GM12864 (cell line): ENCODE measurements at regions not wholly inside any gene's neighbourhood (a gene's known extent, or its start where the extent isn't known, plus 50 kb on each side); places are given as distances from the start of the nearest gene placed in this dataset.

ENCODE experiments used
- DNase-seq: peaks from one replicate; pipeline ENCODE4 v3.0.0-alpha.2; 2011; ENCODE audit warnings: low read depth
- H3K4me3 ChIP-seq: 2 replicates; pipeline ENCODE4 v1.5.1; 2011; ENCODE audit warnings: mild to moderate bottlenecking, low read depth, low read length, control low read depth
- TF ChIP-seq, protein P1 (sequence below): IDR thresholded peaks from 2 replicates; pipeline ENCODE4 v1.5.1; 2011; ENCODE audit warnings: low read depth, mild to moderate bottlenecking, moderate library complexity, low read length, control low read depth, inconsistent platforms; ENCODE audit errors: missing control alignments

DNA sequence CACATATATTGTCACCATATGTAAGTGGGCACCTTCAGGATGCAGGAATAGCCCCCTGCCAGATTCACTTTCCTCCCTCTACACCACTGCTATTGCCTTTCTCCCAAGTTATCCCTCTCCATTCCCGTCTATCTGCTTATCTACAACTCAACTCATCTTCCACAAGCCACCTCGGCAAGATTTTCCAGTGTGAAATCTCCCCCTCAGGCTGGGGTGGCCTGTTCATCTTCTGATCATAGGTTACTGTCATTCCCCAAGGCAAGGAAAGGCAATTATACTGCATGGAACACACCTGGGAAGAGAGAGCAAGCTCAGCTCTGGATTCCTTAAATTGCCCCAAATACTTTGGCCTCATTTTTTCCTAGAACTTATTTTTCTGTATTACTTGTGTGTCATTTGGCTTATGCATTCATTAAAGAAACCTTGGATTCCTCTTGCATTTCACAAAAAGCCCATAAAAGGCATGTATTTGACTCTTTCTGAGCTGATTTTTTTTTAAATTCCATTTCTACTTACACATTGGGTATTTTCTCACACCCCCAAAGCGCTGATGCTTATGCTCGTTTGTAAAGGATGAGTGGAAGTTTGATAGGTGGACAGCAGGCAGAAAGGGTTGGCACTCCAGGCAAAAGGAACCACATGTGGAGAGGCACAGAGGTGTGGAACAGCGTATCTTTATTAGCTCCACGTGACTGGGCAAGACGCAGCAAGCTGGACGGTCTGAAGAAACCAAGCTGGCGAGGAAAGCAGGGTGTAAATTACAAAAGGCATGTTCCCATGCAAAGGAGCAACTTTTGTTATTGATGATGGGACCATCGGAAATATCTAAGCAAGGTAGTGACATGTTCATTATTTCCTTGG, 169.7 kb upstream of the RAB4A start:
- no peak for DNase-seq
- H3K4me3 ChIP-seq, result no peak overlapping the region
- TF ChIP-seq, protein P1, sequence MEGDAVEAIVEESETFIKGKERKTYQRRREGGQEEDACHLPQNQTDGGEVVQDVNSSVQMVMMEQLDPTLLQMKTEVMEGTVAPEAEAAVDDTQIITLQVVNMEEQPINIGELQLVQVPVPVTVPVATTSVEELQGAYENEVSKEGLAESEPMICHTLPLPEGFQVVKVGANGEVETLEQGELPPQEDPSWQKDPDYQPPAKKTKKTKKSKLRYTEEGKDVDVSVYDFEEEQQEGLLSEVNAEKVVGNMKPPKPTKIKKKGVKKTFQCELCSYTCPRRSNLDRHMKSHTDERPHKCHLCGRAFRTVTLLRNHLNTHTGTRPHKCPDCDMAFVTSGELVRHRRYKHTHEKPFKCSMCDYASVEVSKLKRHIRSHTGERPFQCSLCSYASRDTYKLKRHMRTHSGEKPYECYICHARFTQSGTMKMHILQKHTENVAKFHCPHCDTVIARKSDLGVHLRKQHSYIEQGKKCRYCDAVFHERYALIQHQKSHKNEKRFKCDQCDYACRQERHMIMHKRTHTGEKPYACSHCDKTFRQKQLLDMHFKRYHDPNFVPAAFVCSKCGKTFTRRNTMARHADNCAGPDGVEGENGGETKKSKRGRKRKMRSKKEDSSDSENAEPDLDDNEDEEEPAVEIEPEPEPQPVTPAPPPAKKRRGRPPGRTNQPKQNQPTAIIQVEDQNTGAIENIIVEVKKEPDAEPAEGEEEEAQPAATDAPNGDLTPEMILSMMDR, result no peak

DNA sequence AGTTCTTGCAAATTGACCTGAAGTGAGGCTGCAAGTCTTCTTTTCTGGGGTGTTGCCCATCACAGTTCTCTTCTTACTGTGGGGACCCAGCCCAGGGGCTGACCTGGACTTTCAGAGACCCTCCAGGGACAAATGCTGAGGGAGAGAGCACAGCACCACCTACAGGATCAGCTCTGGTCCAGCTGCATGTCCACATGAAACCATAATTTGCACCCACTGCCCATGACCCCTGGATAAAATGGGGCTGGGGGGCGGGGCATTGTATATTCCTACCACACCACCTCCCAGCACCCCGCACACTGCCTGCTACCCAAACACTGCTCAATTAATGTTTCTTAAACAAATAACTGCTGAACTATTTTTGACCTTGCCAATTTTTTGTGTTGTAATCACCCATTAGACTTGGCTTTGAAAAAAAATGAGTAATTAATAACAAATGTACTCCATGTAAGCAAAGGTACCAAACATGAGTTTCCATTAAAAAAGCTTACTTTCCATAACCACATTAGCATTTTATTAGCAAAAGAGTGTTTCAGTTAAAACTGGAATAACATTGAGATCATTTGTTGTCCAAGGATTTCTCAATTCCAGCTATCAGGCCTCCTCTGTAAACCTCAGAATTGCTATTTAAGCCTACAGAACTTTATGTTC, 168.0 kb upstream of the RAB4A start:
- TF ChIP-seq, protein P1, result no peak
- DNase-seq, result no peak
- H3K4me3 ChIP-seq, result no peak overlapping the region

DNA sequence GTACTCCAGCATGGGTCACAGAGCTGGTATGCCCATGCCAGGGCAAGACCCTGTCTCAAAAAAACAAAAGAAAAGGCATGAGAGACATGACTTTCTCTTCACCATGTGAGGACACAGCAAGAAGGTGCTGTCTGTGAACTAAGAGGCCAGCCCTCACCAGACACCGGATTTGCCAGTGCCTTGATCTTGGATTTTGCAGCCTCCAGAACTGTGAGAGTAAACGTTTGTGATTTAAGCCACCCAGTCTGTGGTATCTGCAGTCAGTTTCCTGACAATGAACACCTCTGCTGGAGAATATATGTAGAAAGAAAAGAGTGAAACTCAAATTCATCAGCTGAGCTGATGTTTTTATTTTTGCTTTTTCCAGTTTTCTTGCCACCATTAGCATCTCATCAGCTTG, 166.3 kb upstream of the RAB4A start:
- no peak for DNase-seq
- H3K4me3 ChIP-seq, result no peak overlapping the region
- TF ChIP-seq, protein P1, result no peak

DNA sequence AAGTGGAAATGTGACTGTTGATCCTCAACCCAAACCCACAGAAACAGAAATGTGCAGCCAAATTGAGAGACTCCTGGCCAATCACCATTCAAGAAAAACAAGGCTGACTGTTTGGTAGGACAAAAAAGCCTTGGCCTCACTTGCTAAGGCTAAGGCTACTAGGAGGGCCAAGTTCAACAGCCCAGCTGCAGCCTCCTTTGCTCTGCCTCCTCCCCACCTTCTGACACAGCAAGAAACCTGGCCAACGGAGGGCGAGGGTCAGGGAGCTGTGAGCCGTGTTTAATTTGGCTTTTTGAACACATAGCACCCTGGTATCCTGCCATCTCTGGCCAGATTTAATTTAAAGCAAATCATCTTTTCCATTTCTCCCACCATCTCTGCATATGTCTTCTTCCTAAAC, 165.8 kb upstream of the RAB4A start:
- TF ChIP-seq, protein P1, result no peak
- H3K4me3 ChIP-seq, result no peak overlapping the region
- no peak for DNase-seq

DNA sequence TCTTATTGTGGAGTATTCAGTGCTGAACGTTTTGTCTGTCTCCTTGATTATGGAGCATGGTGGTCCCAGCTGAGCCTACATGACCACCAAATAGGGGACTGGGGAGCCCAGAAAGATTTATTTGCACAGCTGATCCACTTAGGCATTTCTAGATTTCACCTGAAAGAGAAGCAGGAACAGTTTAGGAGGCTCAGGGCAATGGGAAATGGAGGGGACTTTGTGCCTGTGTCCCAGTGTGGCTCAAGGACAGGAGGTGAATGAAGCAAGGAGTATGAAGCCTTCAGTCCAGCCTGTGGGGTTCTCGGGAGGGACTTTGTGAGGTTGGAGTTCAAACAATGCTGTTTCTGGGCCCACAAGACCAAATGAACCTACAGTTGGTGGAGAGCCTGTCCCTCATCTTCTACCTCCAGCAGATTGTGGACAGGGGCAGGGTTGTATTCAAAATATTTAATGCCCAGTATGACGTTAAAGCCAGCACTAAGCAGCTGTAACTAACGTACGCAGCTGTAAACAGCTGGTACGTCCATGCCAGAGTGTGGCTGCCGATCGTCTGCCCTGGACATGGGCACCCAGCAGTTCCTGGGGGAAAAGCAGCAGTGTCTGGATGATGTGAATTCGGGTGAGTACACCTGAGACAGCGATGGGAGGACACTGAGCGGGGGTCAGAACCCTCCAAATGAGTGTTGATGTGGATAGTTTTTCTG, 164.9 kb upstream of the RAB4A start:
- DNase-seq, result no peak
- H3K4me3 ChIP-seq, result no peak overlapping the region
- TF ChIP-seq, protein P1, result no peak

DNA sequence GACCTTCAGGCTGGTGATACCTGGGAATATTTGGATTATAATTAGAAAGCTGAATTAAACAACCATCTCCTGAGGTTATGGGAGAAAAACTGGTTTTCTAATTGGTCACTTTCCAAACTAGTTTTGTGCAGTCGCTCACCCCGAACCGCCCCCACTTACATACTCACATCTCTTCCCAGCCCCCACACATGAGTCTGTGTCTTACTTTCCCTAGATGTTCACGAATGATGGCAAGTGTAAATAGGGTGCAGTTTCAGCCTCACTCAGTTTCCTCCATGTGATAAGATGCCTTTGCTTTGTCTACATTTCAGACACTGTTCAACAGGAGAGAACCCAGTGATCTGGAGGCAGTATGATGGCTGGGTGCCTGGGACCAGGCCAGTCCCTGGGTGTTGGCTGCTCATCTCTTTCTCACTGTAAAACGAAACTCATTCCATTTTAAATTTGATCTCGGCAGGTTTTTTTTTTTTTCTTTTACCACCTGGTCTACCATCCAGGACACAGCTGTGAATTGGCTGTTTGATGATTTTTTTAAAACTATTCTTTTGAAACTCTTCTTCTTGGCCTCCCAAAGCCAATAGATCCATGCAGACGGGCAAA, 164.3 kb upstream of the RAB4A start:
- no peak for DNase-seq
- H3K4me3 ChIP-seq, result no peak overlapping the region
- TF ChIP-seq, protein P1, result no peak
